IPS DF 6.9 (cell line): ENCODE measurements at regions not wholly inside any gene's neighbourhood (a gene's known extent, or its start where the extent isn't known, plus 50 kb on each side); places are given as distances from the start of the nearest gene placed in this dataset.

ENCODE experiments used
- DNase-seq: peaks from one replicate; pipeline ENCODE4 v3.0.0-alpha.2; 2013; ENCODE audit warnings: low read depth, low spot score
- H3K27ac ChIP-seq: one replicate; pipeline ENCODE4 v1.5.1; 2013; ENCODE audit warnings: low read length, control low read depth
- H3K27me3 ChIP-seq: 2 replicates; pipeline ENCODE4 v1.6.1; 2013; ENCODE audit warnings: mild to moderate bottlenecking, low read length; ENCODE audit not compliant: control insufficient read depth, insufficient read depth
- H3K36me3 ChIP-seq: 2 replicates; pipeline ENCODE4 v1.6.1; 2013; ENCODE audit warnings: low read length; ENCODE audit not compliant: control insufficient read depth, insufficient read depth
- H3K4me1 ChIP-seq: 2 replicates; pipeline ENCODE4 v1.6.1; 2013; ENCODE audit warnings: low read length; ENCODE audit not compliant: control insufficient read depth, insufficient read depth
- H3K4me3 ChIP-seq: 2 replicates; pipeline ENCODE4 v1.5.1; 2013; ENCODE audit warnings: mild to moderate bottlenecking, low read length
- H3K9me3 ChIP-seq: 2 replicates; pipeline ENCODE4 v1.6.1; 2013; ENCODE audit warnings: low read length, inconsistent platforms; ENCODE audit not compliant: control insufficient read depth, insufficient read depth
- WGBS: extraction: QIAGEN DNeasy Blood & Tissue Kit; methylation state at CpG from one replicate; pipeline ENCODE4 v1.1.7; 2013; ENCODE audit warnings: mixed read lengths, missing lambda C conversion rate; ENCODE audit not compliant: insufficient read length, insufficient coverage; 5-methylcytosine and 5-hydroxymethylcytosine counted together

DNA sequence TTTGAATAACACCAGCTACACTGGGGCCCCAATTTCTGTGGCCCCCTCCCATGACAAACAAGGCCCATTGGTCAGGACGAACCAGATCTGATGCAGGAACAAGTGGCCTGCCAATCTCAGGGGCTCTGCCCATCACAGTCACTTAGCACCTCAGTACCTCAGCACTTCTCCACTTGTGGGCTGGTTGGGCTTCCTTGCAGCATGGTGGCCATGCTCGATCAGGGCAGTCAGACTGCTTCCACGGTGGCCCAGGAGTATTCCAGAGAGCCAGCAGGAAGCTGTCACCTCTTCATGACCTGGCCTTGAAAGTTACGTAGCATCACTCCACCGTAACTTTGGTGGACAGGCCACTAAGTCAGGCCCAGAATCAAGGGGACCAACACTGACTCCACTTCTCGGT, 206.5 kb downstream of the AUH start:
- no peak for DNase-seq
- Histone ChIP-seq H3K4me1 (no peaks in the 10 kb centered on the region; the same call in 1 of the 2 replicates), H3K27me3 (no peaks in the 10 kb centered on the region), H3K9me3 (no peaks in the 10 kb centered on the region), H3K36me3 (no peaks in the 10 kb centered on the region), H3K4me3 (no peak overlapping the region), H3K27ac (no peak overlapping the region)
- WGBS = no CpG with 5 or more reads among the region's 6 CpGs

DNA sequence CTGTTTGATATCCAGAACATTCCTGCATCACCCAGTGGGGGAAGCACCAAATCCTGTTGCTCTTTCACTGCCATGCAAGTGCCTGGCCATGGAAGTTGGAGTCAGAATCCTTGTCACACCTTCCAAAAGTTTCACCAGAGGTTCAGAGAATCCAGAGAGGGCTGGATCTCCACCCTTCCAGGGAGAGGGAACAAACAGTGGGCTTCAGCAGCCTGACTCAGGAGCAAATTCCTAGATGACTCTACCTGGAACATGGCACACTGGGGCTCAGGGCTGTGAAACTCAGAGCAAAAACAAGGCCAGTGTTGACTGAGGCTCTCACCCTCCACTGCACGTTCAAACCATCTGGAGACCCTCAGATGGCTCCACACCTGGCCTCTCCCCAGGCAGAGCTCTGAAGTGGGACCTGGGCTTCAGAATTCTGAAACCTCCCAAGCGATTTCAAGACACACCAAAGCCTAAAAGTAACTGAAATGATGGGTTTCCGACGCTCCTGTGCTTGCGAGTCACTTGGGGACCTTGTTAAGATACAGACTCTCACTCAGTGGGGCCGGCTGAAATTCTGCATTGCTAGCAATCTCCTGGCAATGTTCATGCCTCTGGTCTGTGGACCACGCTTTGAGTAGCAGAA, 205.9 kb downstream of the AUH start:
- H3K4me1 ChIP-seq = no peaks in the 10 kb centered on the region; the same call in 1 of the 2 replicates
- DNase-seq = no peak
- H3K27ac ChIP-seq = no peak overlapping the region
- no peaks in the 10 kb centered on the region for H3K27me3 ChIP-seq
- no peak overlapping the region for H3K4me3 ChIP-seq
- no CpG with 5 or more reads among the region's 7 CpGs for WGBS
- H3K36me3 ChIP-seq = no peaks in the 10 kb centered on the region
- H3K9me3 ChIP-seq = no peaks in the 10 kb centered on the region

- no CpG with 5 or more reads among the region's 10 CpGs for WGBS
- no peak overlapping the region for H3K4me3 ChIP-seq
- no peaks in the 10 kb centered on the region; the same call in 1 of the 2 replicates for H3K4me1 ChIP-seq
- no peak overlapping the region for H3K27ac ChIP-seq
- H3K27me3 ChIP-seq = no peaks in the 10 kb centered on the region
- no peaks in the 10 kb centered on the region for H3K36me3 ChIP-seq
- H3K9me3 ChIP-seq = no peaks in the 10 kb centered on the region
- no peak for DNase-seq
These were observed 205.1 kb downstream of the AUH start for GRCh38 chr9:91156451-91157234.

DNA sequence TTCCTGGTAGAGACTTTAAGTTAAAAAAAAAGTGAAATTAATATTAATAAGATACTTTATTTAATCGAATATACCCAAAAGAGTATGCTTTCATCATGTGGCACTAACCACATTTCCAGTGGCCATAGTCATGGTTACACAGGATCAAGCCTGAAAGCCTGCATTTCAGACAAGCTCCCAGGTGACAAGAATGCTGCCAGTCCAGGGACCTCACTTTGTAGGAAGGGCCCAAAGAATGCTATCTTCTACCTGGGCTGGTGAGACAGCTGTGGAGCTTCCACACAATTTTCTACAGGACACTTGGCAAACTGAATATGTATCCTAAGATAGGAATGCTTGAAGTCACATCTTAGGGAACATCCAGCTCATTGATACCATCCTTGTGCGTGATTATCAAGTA, 203.8 kb downstream of the AUH start:
- no peak overlapping the region for H3K4me3 ChIP-seq
- H3K36me3 ChIP-seq = no peaks in the 10 kb centered on the region
- no peaks in the 10 kb centered on the region for H3K27me3 ChIP-seq
- no peaks in the 10 kb centered on the region for H3K9me3 ChIP-seq
- no peak overlapping the region for H3K27ac ChIP-seq
- no peak for DNase-seq
- WGBS = no CpG with 5 or more reads among the region's 2 CpGs
- peaks cover 4% of the 10 kb centered on the region; the same call in 1 of the 2 replicates for H3K4me1 ChIP-seq

DNA sequence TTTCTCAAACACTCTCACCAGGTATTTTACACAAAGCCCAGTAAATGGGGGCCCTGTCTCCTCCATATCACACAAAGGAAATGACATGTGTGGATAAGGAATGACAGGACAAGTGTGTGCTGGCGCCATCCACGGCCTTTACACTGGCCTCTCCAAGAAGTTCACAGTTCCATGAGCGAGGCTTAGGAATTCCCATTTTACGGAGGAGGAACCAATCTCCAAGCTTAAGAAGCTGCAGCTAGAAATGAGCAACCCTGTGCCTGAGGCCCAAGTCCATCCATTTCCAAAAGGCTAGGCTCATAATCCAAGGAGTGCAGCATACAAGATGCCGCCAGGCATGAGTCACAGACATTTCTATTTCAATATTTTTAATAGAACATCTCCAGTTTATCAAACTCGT, 203.4 kb downstream of the AUH start:
- no CpG with 5 or more reads among the region's 6 CpGs for WGBS
- Histone ChIP-seq H3K27me3 (no peaks in the 10 kb centered on the region), H3K4me3 (no peak overlapping the region), H3K9me3 (no peaks in the 10 kb centered on the region), H3K4me1 (peaks cover 4% of the 10 kb centered on the region; the same call in 1 of the 2 replicates), H3K27ac (no peak overlapping the region), H3K36me3 (no peaks in the 10 kb centered on the region)
- DNase-seq = no peak

- Histone ChIP-seq H3K4me3 (no peak overlapping the region), H3K27me3 (no peaks in the 10 kb centered on the region), H3K4me1 (peaks cover 4% of the 10 kb centered on the region; the same call in 1 of the 2 replicates), H3K9me3 (no peaks in the 10 kb centered on the region), H3K36me3 (no peaks in the 10 kb centered on the region), H3K27ac (no peak overlapping the region)
- DNase-seq = no peak
- WGBS = no CpG with 5 or more reads among the region's 3 CpGs
These were observed 202.8 kb downstream of the AUH start for GRCh38 chr9:91158946-91159345.

DNA sequence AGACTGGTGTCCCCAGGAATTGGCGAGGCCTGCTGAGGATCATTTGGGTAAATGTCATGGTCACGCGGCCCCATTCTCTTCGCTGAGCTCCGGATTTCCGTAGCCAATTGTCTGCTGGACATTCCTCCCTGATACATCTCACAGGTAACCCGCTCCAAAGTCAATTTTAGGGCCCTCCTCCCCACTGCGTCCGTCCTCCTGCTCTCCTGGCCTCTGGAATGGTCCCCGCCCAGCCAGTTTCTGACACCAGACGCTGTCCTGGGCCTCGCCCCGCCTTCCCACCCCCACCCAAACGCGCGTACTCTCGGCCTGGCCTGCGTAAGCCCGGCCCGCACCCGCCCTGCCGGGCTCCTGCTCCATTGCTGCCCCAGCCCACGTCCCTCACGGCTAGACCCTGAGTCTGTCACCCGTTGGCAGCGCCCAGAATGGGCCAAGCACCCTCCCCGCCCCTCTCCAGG, 202.0 kb downstream of the AUH start:
- no CpG with 5 or more reads among the region's 27 CpGs for WGBS

DNA sequence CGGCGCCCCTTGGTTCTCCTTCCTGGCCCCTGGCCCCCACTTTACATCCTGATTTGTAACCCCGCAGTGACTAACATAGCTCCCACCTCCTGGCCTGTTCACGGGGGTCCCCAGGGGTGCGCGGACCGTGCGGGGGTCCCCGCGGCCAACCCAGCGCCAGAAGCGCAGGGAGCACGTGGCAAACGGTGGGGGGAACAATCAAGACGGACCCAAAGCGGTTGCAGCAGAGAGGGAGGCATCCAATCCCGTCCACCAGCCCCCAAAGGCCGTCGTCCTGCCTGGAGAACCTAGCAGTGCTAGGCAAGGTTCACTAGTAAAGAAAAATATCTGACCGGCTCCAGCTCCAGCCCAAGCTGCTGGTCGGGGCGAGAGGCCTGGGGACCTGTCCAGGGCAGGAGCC, 201.5 kb downstream of the AUH start:
- no peak overlapping the region for H3K27ac ChIP-seq
- H3K4me3 ChIP-seq = no peak overlapping the region
- WGBS = no CpG with 5 or more reads among the region's 22 CpGs
- peaks cover 4% of the 10 kb centered on the region; the same call in 1 of the 2 replicates for H3K4me1 ChIP-seq
- H3K9me3 ChIP-seq = no peaks in the 10 kb centered on the region
- no peak for DNase-seq
- H3K36me3 ChIP-seq = no peaks in the 10 kb centered on the region
- no peaks in the 10 kb centered on the region for H3K27me3 ChIP-seq

More for the DNA sequence above, 202.0 kb downstream of the AUH start:
- no peaks in the 10 kb centered on the region for H3K9me3 ChIP-seq
- no peaks in the 10 kb centered on the region for H3K36me3 ChIP-seq
- no peak for DNase-seq
- H3K4me3 ChIP-seq = no peak overlapping the region
- H3K27me3 ChIP-seq = no peaks in the 10 kb centered on the region
- no peak overlapping the region for H3K27ac ChIP-seq
- H3K4me1 ChIP-seq = peaks cover 4% of the 10 kb centered on the region; the same call in 1 of the 2 replicates

DNA sequence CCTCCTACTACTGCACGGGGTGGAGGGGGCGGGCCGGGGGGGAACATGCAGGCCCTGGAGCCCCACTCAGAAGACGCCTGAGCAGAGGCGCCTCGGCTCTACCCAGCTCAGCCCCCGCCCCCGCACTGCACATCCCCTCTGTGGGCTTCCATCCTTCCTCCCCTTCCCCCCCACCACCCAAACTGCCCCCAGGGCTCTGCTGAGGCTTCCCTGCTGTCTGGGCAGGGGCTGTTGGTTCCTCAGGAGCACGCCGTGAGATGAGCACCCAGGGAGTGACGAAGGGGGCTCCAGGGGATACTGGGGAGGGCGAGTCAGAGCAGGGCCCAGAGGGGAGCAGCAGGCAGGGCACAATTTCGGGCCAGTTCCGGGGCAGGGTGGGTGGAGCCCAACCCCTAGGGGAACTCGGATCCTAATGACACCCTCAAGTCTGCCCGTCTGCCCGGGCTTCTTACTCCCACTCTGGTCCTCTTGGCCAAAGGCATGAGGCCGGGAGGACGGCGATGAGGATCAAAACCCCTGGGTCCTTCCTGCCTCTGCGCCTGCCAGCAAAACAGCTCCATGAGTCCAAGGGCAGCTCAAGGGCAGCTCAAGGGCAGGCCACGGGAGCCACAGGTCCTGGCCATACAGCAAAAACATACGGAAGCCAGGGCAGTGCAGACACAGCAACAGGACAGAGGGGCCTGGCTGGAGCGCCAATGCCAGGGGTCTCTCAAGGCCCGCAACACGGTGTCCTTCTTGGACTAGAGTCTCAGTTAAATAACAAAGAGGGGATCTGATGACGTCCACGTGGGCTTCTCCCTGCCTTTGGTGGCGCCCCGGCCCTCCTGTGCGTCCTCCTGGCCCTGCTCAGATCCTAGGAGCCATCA, 200.9 kb downstream of the AUH start:
- Histone ChIP-seq H3K27me3 (no peaks in the 10 kb centered on the region), H3K4me1 (peaks cover 4% of the 10 kb centered on the region; the same call in 1 of the 2 replicates), H3K27ac (no peak overlapping the region), H3K4me3 (no peak overlapping the region), H3K9me3 (no peaks in the 10 kb centered on the region), H3K36me3 (no peaks in the 10 kb centered on the region)
- DNase-seq = no peak
- no CpG with 5 or more reads among the region's 31 CpGs for WGBS
